ENCODE measurements at regions not wholly inside any gene's neighbourhood (a gene's known extent, or its start where the extent isn't known, plus 50 kb on each side); places are given as distances from the start of the nearest gene placed in this dataset.

GRCh38 chr17:70984873-70985272 is 815.5 kb downstream of the KCNJ2 start:
- WGBS, 2 experiments = 76 to 84% methylated on average over 3 of the region's 3 CpGs
- no peak overlapping the region for H3K4me3 ChIP-seq (ENCODE audit: insufficient read depth, low read depth, low read length)
- H3K9me3 ChIP-seq (ENCODE audit: control insufficient read depth, low read length) = peaks cover 4% of the 10 kb centered on the region
- peaks cover 4% of the 10 kb centered on the region for H3K36me3 ChIP-seq (ENCODE audit: control insufficient read depth, insufficient read depth, low read length)
- peaks cover 4% of the 10 kb centered on the region for H3K4me1 ChIP-seq (ENCODE audit: control insufficient read depth, insufficient read depth, low read length)
- H3K27ac ChIP-seq (ENCODE audit: insufficient read depth, low read depth, low read length, poor library complexity, severe bottlenecking) = no peak overlapping the region
- H3K27me3 ChIP-seq (ENCODE audit: control insufficient read depth, insufficient read depth, low read length, poor library complexity, severe bottlenecking) = no peaks in the 10 kb centered on the region

GRCh38 chr17:70987867-70988340 is 818.6 kb downstream of the KCNJ2 start:
- H3K27ac ChIP-seq (ENCODE audit: insufficient read depth, low read depth, low read length, poor library complexity, severe bottlenecking) = no peak overlapping the region
- no peaks in the 10 kb centered on the region for H3K27me3 ChIP-seq (ENCODE audit: control insufficient read depth, insufficient read depth, low read length, poor library complexity, severe bottlenecking)

GRCh38 chr17:70988622-70989021 is 819.3 kb downstream of the KCNJ2 start:
- peaks cover 4% of the 10 kb centered on the region for H3K9me3 ChIP-seq (ENCODE audit: control insufficient read depth, low read length)
- no peak overlapping the region for H3K4me3 ChIP-seq (ENCODE audit: insufficient read depth, low read depth, low read length)
- H3K4me1 ChIP-seq (ENCODE audit: control insufficient read depth, insufficient read depth, low read length) = peaks cover 4% of the 10 kb centered on the region
- H3K27ac ChIP-seq (ENCODE audit: insufficient read depth, low read depth, low read length, poor library complexity, severe bottlenecking) = no peak overlapping the region
- 78 to 100% methylated on average over 1 of the region's 1 CpG for WGBS, 2 experiments
- H3K27me3 ChIP-seq (ENCODE audit: control insufficient read depth, insufficient read depth, low read length, poor library complexity, severe bottlenecking) = no peaks in the 10 kb centered on the region
- peaks cover 4% of the 10 kb centered on the region for H3K36me3 ChIP-seq (ENCODE audit: control insufficient read depth, insufficient read depth, low read length)

More at GRCh38 chr17:70987867-70988340, 818.6 kb downstream of the KCNJ2 start:
- 15 to 18% methylated on average over 3 of the region's 4 CpGs for WGBS, 2 experiments
- Histone ChIP-seq H3K4me3 (ENCODE audit: insufficient read depth, low read depth, low read length) (no peak overlapping the region), H3K36me3 (ENCODE audit: control insufficient read depth, insufficient read depth, low read length) (peaks cover 4% of the 10 kb centered on the region), H3K9me3 (ENCODE audit: control insufficient read depth, low read length) (peaks cover 4% of the 10 kb centered on the region), H3K4me1 (ENCODE audit: control insufficient read depth, insufficient read depth, low read length) (peaks cover 4% of the 10 kb centered on the region)

GRCh38 chr17:70989280-70989679 is 819.9 kb downstream of the KCNJ2 start:
- 90 to 94% methylated on average over 5 of the region's 5 CpGs for WGBS, 2 experiments
- H3K27ac ChIP-seq (ENCODE audit: insufficient read depth, low read depth, low read length, poor library complexity, severe bottlenecking) = no peak overlapping the region
- H3K9me3 ChIP-seq (ENCODE audit: control insufficient read depth, low read length) = peaks cover 4% of the 10 kb centered on the region
- no peaks in the 10 kb centered on the region for H3K27me3 ChIP-seq (ENCODE audit: control insufficient read depth, insufficient read depth, low read length, poor library complexity, severe bottlenecking)
- peaks cover 4% of the 10 kb centered on the region for H3K4me1 ChIP-seq (ENCODE audit: control insufficient read depth, insufficient read depth, low read length)
- peaks cover 4% of the 10 kb centered on the region for H3K36me3 ChIP-seq (ENCODE audit: control insufficient read depth, insufficient read depth, low read length)
- no peak overlapping the region for H3K4me3 ChIP-seq (ENCODE audit: insufficient read depth, low read depth, low read length)

GRCh38 chr17:70994194-70994593 is 824.9 kb downstream of the KCNJ2 start:
- Histone ChIP-seq H3K36me3 (ENCODE audit: control insufficient read depth, insufficient read depth, low read length) (no peaks in the 10 kb centered on the region), H3K4me1 (ENCODE audit: control insufficient read depth, insufficient read depth, low read length) (no peaks in the 10 kb centered on the region), H3K4me3 (ENCODE audit: insufficient read depth, low read depth, low read length) (no peak overlapping the region), H3K9me3 (ENCODE audit: control insufficient read depth, low read length) (no peaks in the 10 kb centered on the region), H3K27me3 (ENCODE audit: control insufficient read depth, insufficient read depth, low read length, poor library complexity, severe bottlenecking) (no peaks in the 10 kb centered on the region), H3K27ac (ENCODE audit: insufficient read depth, low read depth, low read length, poor library complexity, severe bottlenecking) (no peak overlapping the region)
- WGBS, 2 experiments = 100% methylated on average over 1 of the region's 2 CpGs

- H3K9me3 ChIP-seq (ENCODE audit: control insufficient read depth, low read length) = no peaks in the 10 kb centered on the region
Observed at GRCh38 chr17:70995997-70996396, 826.7 kb downstream of the KCNJ2 start.

GRCh38 chr17:71003736-71004135 is 834.4 kb downstream of the KCNJ2 start:
- WGBS, 2 experiments = 70 to 72% methylated on average over 12 of the region's 12 CpGs
- Histone ChIP-seq H3K36me3 (ENCODE audit: control insufficient read depth, insufficient read depth, low read length) (no peaks in the 10 kb centered on the region), H3K4me1 (ENCODE audit: control insufficient read depth, insufficient read depth, low read length) (no peaks in the 10 kb centered on the region), H3K9me3 (ENCODE audit: control insufficient read depth, low read length) (no peaks in the 10 kb centered on the region), H3K27me3 (ENCODE audit: control insufficient read depth, insufficient read depth, low read length, poor library complexity, severe bottlenecking) (no peaks in the 10 kb centered on the region), H3K4me3 (ENCODE audit: insufficient read depth, low read depth, low read length) (no peak overlapping the region), H3K27ac (ENCODE audit: insufficient read depth, low read depth, low read length, poor library complexity, severe bottlenecking) (no peak overlapping the region)

More at GRCh38 chr17:70995997-70996396, 826.7 kb downstream of the KCNJ2 start:
- Histone ChIP-seq H3K27ac (ENCODE audit: insufficient read depth, low read depth, low read length, poor library complexity, severe bottlenecking) (no peak overlapping the region), H3K27me3 (ENCODE audit: control insufficient read depth, insufficient read depth, low read length, poor library complexity, severe bottlenecking) (no peaks in the 10 kb centered on the region), H3K36me3 (ENCODE audit: control insufficient read depth, insufficient read depth, low read length) (no peaks in the 10 kb centered on the region), H3K4me3 (ENCODE audit: insufficient read depth, low read depth, low read length) (no peak overlapping the region), H3K4me1 (ENCODE audit: control insufficient read depth, insufficient read depth, low read length) (no peaks in the 10 kb centered on the region)

- 91 to 95% methylated on average over 6 of the region's 6 CpGs for WGBS, 2 experiments
- Histone ChIP-seq H3K27me3 (ENCODE audit: control insufficient read depth, insufficient read depth, low read length, poor library complexity, severe bottlenecking) (no peaks in the 10 kb centered on the region), H3K27ac (ENCODE audit: insufficient read depth, low read depth, low read length, poor library complexity, severe bottlenecking) (no peak overlapping the region), H3K4me3 (ENCODE audit: insufficient read depth, low read depth, low read length) (no peak overlapping the region), H3K4me1 (ENCODE audit: control insufficient read depth, insufficient read depth, low read length) (no peaks in the 10 kb centered on the region), H3K36me3 (ENCODE audit: control insufficient read depth, insufficient read depth, low read length) (no peaks in the 10 kb centered on the region), H3K9me3 (ENCODE audit: control insufficient read depth, low read length) (no peaks in the 10 kb centered on the region)
Observed at GRCh38 chr17:71004413-71004812, 835.1 kb downstream of the KCNJ2 start.

GRCh38 chr17:71011391-71011790 is 842.1 kb downstream of the KCNJ2 start:
- H3K27ac ChIP-seq (ENCODE audit: insufficient read depth, low read depth, low read length, poor library complexity, severe bottlenecking) = no peak overlapping the region
- no peaks in the 10 kb centered on the region for H3K27me3 ChIP-seq (ENCODE audit: control insufficient read depth, insufficient read depth, low read length, poor library complexity, severe bottlenecking)
- no peak overlapping the region for H3K4me3 ChIP-seq (ENCODE audit: insufficient read depth, low read depth, low read length)
- no peaks in the 10 kb centered on the region for H3K36me3 ChIP-seq (ENCODE audit: control insufficient read depth, insufficient read depth, low read length)
- 71 to 73% methylated on average over 4 of the region's 4 CpGs for WGBS, 2 experiments
- no peaks in the 10 kb centered on the region for H3K4me1 ChIP-seq (ENCODE audit: control insufficient read depth, insufficient read depth, low read length)
- H3K9me3 ChIP-seq (ENCODE audit: control insufficient read depth, low read length) = no peaks in the 10 kb centered on the region

GRCh38 chr17:71019699-71020098 is 850.4 kb downstream of the KCNJ2 start:
- WGBS, 2 experiments = 93 to 94% methylated on average over 1 of the region's 1 CpG

GRCh38 chr17:71022758-71023157 is 853.4 kb downstream of the KCNJ2 start:
- Histone ChIP-seq H3K36me3 (ENCODE audit: control insufficient read depth, insufficient read depth, low read length) (no peaks in the 10 kb centered on the region), H3K27me3 (ENCODE audit: control insufficient read depth, insufficient read depth, low read length, poor library complexity, severe bottlenecking) (no peaks in the 10 kb centered on the region), H3K4me1 (ENCODE audit: control insufficient read depth, insufficient read depth, low read length) (peaks cover 11% of the 10 kb centered on the region), H3K9me3 (ENCODE audit: control insufficient read depth, low read length) (no peaks in the 10 kb centered on the region), H3K27ac (ENCODE audit: insufficient read depth, low read depth, low read length, poor library complexity, severe bottlenecking) (no peak overlapping the region), H3K4me3 (ENCODE audit: insufficient read depth, low read depth, low read length) (no peak overlapping the region)
- 89 to 93% methylated on average over 3 of the region's 3 CpGs for WGBS, 2 experiments

More at GRCh38 chr17:71019699-71020098, 850.4 kb downstream of the KCNJ2 start:
- Histone ChIP-seq H3K4me1 (ENCODE audit: control insufficient read depth, insufficient read depth, low read length) (peaks cover 11% of the 10 kb centered on the region), H3K9me3 (ENCODE audit: control insufficient read depth, low read length) (no peaks in the 10 kb centered on the region), H3K27ac (ENCODE audit: insufficient read depth, low read depth, low read length, poor library complexity, severe bottlenecking) (no peak overlapping the region), H3K27me3 (ENCODE audit: control insufficient read depth, insufficient read depth, low read length, poor library complexity, severe bottlenecking) (no peaks in the 10 kb centered on the region), H3K36me3 (ENCODE audit: control insufficient read depth, insufficient read depth, low read length) (no peaks in the 10 kb centered on the region), H3K4me3 (ENCODE audit: insufficient read depth, low read depth, low read length) (no peak overlapping the region)

Data from ectodermal cell (in vitro differentiated cells).